H9 (cell line): ENCODE measurements at regions not wholly inside any gene's neighbourhood (a gene's known extent, or its start where the extent isn't known, plus 50 kb on each side); places are given as distances from the start of the nearest gene placed in this dataset.

ENCODE experiments used
- DNase-seq: peaks from one replicate; pipeline ENCODE4 v3.0.0-alpha.2; 2017
- H2AFZ ChIP-seq: one replicate; pipeline ENCODE4 v1.6.1; 2013; ENCODE audit warnings: mild to moderate bottlenecking, low read length, control low read depth, moderate library complexity
- H2AK5ac ChIP-seq: 2 replicates; pipeline ENCODE4 v1.6.1; 2013; ENCODE audit warnings: low read length, control low read depth, mixed read lengths; ENCODE audit not compliant: insufficient read length
- H2BK120ac ChIP-seq: one replicate; pipeline ENCODE4 v1.6.1; 2013; ENCODE audit warnings: low read depth, mild to moderate bottlenecking, low read length, control low read depth, inconsistent platforms; ENCODE audit not compliant: poor library complexity, severe bottlenecking
- H2BK12ac ChIP-seq: 2 replicates; pipeline ENCODE4 v1.6.1; 2013; ENCODE audit warnings: low read length, control low read depth, mixed read lengths, low read depth; ENCODE audit not compliant: insufficient read length
- H2BK15ac ChIP-seq: 2 replicates; pipeline ENCODE4 v1.6.1; 2013; ENCODE audit warnings: low read depth, low read length, control low read depth
- H2BK20ac ChIP-seq: one replicate; pipeline ENCODE4 v1.6.1; 2013; ENCODE audit warnings: low read depth, mild to moderate bottlenecking, low read length, control low read depth, inconsistent platforms; ENCODE audit not compliant: poor library complexity, severe bottlenecking
- H2BK5ac ChIP-seq: 2 replicates; pipeline ENCODE4 v1.6.1; 2013; ENCODE audit warnings: low read length, control low read depth, mixed read lengths; ENCODE audit not compliant: insufficient read length
- H3K14ac ChIP-seq: 2 replicates; pipeline ENCODE4 v1.6.1; 2013; ENCODE audit warnings: low read length, control low read depth; ENCODE audit not compliant: insufficient read depth
- H3K18ac ChIP-seq: 2 replicates; pipeline ENCODE4 v1.6.1; 2013; ENCODE audit warnings: low read depth, mild to moderate bottlenecking, mixed read lengths, low read length, control low read depth; ENCODE audit not compliant: insufficient read length
- H3K23ac ChIP-seq: 2 replicates; pipeline ENCODE4 v1.6.1; 2013; ENCODE audit warnings: low read length, control low read depth, mixed read lengths, low read depth; ENCODE audit not compliant: insufficient read length
- H3K23me2 ChIP-seq: 2 replicates; pipeline ENCODE4 v1.6.1; 2013; ENCODE audit warnings: low read depth, mild to moderate bottlenecking, mixed read lengths, low read length, control low read depth; ENCODE audit not compliant: insufficient read length, poor library complexity, severe bottlenecking
- H3K27ac ChIP-seq: 2 replicates; pipeline ENCODE4 v1.5.1; 2013; ENCODE audit warnings: low read length, control low read depth, mixed read lengths, low read depth; ENCODE audit not compliant: insufficient read length
- H3K27me3 ChIP-seq: 2 replicates; pipeline ENCODE4 v1.6.1; 2013; ENCODE audit warnings: low read length, control low read depth, inconsistent platforms; ENCODE audit not compliant: insufficient read depth
- H3K4ac ChIP-seq: 2 replicates; pipeline ENCODE4 v1.6.1; 2013; ENCODE audit warnings: low read depth, mild to moderate bottlenecking, control low read depth, inconsistent platforms, low read length, moderate library complexity
- H3K4me1 ChIP-seq: 2 replicates; pipeline ENCODE4 v1.6.1; 2013; ENCODE audit warnings: low read length, control low read depth, inconsistent platforms; ENCODE audit not compliant: insufficient read depth
- H3K4me2 ChIP-seq: 2 replicates; pipeline ENCODE4 v1.6.1; 2013; ENCODE audit warnings: low read length, control low read depth, mixed read lengths; ENCODE audit not compliant: insufficient read length, insufficient read depth
- H3K56ac ChIP-seq: 2 replicates; pipeline ENCODE4 v1.6.1; 2013; ENCODE audit warnings: low read depth, mild to moderate bottlenecking, mixed read lengths, low read length, control low read depth; ENCODE audit not compliant: insufficient read length
- H3K79me1 ChIP-seq: 2 replicates; pipeline ENCODE4 v1.6.1; 2013; ENCODE audit warnings: low read depth, mild to moderate bottlenecking, moderate library complexity, low read length, control low read depth, inconsistent platforms; ENCODE audit not compliant: insufficient read depth, poor library complexity, severe bottlenecking
- H3K79me2 ChIP-seq: 2 replicates; pipeline ENCODE4 v1.6.1; 2013; ENCODE audit warnings: low read length, control low read depth, inconsistent platforms; ENCODE audit not compliant: insufficient read depth
- H3K9ac ChIP-seq: 2 replicates; pipeline ENCODE4 v1.6.1; 2013; ENCODE audit warnings: low read length, control low read depth, mixed read lengths; ENCODE audit not compliant: insufficient read length; ENCODE audit errors: extremely low read depth
- H3K9me3 ChIP-seq: one replicate; pipeline ENCODE4 v1.6.1; 2013; ENCODE audit warnings: low read depth, low read length, inconsistent platforms; ENCODE audit not compliant: control insufficient read depth
- H3T11ph ChIP-seq: one replicate; pipeline ENCODE4 v1.6.1; 2013; ENCODE audit warnings: mild to moderate bottlenecking, low read length, control low read depth, inconsistent platforms
- H4K20me1 ChIP-seq: one replicate; pipeline ENCODE4 v1.6.1; 2013; ENCODE audit not compliant: control insufficient read depth, insufficient read length, insufficient read depth
- H4K5ac ChIP-seq: 2 replicates; pipeline ENCODE4 v1.6.1; 2013; ENCODE audit warnings: low read depth, mild to moderate bottlenecking, mixed read lengths, low read length, control low read depth; ENCODE audit not compliant: insufficient read length
- H4K8ac ChIP-seq: replicated peaks from 2 replicates; pipeline ENCODE4 v1.6.1; 2013; ENCODE audit warnings: low read length, control low read depth, mixed read lengths, low read depth; ENCODE audit not compliant: insufficient read length
- H4K91ac ChIP-seq: 2 replicates; pipeline ENCODE4 v1.6.1; 2013; ENCODE audit warnings: low read depth, mild to moderate bottlenecking, moderate library complexity, mixed read lengths, low read length, control low read depth; ENCODE audit not compliant: insufficient read length
- H3K27ac Mint-ChIP-seq, 3 experiments: 2 replicates in 2 of 3; 3 replicates in 1 of 3; pipeline ENCODE4 v1.8.0; 2020 to 2021; ENCODE audit warnings: mixed read lengths in 3 of 3, mild to moderate bottlenecking in 1 of 3, moderate library complexity in 1 of 3
- H3K27me3 Mint-ChIP-seq: 2 replicates; pipeline ENCODE4 v1.8.0; 2021; ENCODE audit warnings: low read depth, mild to moderate bottlenecking, moderate library complexity, mixed read lengths
- H3K36me3 Mint-ChIP-seq, 3 experiments: 2 replicates in 2 of 3; 3 replicates in 1 of 3; pipeline ENCODE4 v1.8.0; 2020 to 2021; ENCODE audit warnings: low read depth in 3 of 3, mixed read lengths in 3 of 3; ENCODE audit not compliant: insufficient read depth in 1 of 3
- H3K4me1 Mint-ChIP-seq, 2 experiments: 2 replicates each; pipeline ENCODE4 v1.8.0; 2020; ENCODE audit warnings: mixed read lengths in 2 of 2
- H3K4me3 Mint-ChIP-seq, 2 experiments: 2 replicates in 1 of 2; 3 replicates in 1 of 2; pipeline ENCODE4 v1.8.0; 2020 to 2021; ENCODE audit warnings: mild to moderate bottlenecking in 2 of 2, mixed read lengths in 2 of 2, moderate library complexity in 1 of 2
- H3K9me3 Mint-ChIP-seq, 2 experiments: 2 replicates in 1 of 2; 3 replicates in 1 of 2; pipeline ENCODE4 v1.8.0; 2020; ENCODE audit warnings: mild to moderate bottlenecking in 2 of 2, mixed read lengths in 2 of 2, moderate library complexity in 1 of 2
- CTCF ChIP-seq: fragments of 200-600 bp; sonication (generic); conservative IDR thresholded peaks from 3 replicates; pipeline ENCODE4 v1.8.0; 2021; ENCODE audit warnings: antibody characterized with exemption, mild to moderate bottlenecking
- WGBS: extraction: QIAGEN DNeasy Blood & Tissue Kit; methylation state at CpG from one replicate; pipeline ENCODE4 v1.1.7; 2013; ENCODE audit warnings: missing lambda C conversion rate, low lambda C conversion rate, mixed read lengths; ENCODE audit not compliant: insufficient read length; ENCODE audit errors: extremely low coverage; 5-methylcytosine and 5-hydroxymethylcytosine counted together

- peaks cover 3% of the 10 kb centered on the region for H3K4me1 ChIP-seq
- no peak overlapping the region for H2BK20ac ChIP-seq
- H2BK5ac ChIP-seq, result no peak overlapping the region
- H3K79me2 ChIP-seq, result no peaks in the 10 kb centered on the region
- H3K36me3 Mint-ChIP-seq, result no peaks in the 10 kb centered on the region
- H3K23me2 ChIP-seq, result no peaks in the 10 kb centered on the region
- H2BK15ac ChIP-seq, result no peak overlapping the region
- H3K9me3 ChIP-seq, result no peaks in the 10 kb centered on the region
- H3K27me3 Mint-ChIP-seq, result no peaks in the 10 kb centered on the region; the same call in 1 of the 2 replicates
- H3K14ac ChIP-seq, result no peak overlapping the region
- DNase-seq, result no peak
- H3K56ac ChIP-seq, result no peak overlapping the region
- no peak overlapping the region for H3T11ph ChIP-seq
- H3K27ac ChIP-seq, result no peak overlapping the region
- H2BK12ac ChIP-seq, result no peak overlapping the region
- H3K4me2 ChIP-seq, result no peak overlapping the region
- no peak overlapping the region for H4K5ac ChIP-seq
- no peak overlapping the region for H3K4me3 Mint-ChIP-seq
- WGBS, result no CpG with 5 or more reads among the region's 3 CpGs
- no peak overlapping the region for H2BK120ac ChIP-seq
- no peak overlapping the region for H3K4ac ChIP-seq
- no peak overlapping the region for H3K9ac ChIP-seq
- H4K8ac ChIP-seq, result no peak overlapping the region
- H3K9me3 Mint-ChIP-seq, result no peaks in the 10 kb centered on the region
- no peaks in the 10 kb centered on the region for H4K20me1 ChIP-seq
- no peak overlapping the region; a peak in 1 of 7 replicates for H3K27ac Mint-ChIP-seq
- no peak for TF ChIP-seq CTCF
- no peak overlapping the region for H2AFZ ChIP-seq
- H2AK5ac ChIP-seq, result no peak overlapping the region
- H3K23ac ChIP-seq, result no peak overlapping the region
- no peak overlapping the region for H4K91ac ChIP-seq
- no peaks in the 10 kb centered on the region for H3K27me3 ChIP-seq
- no peak overlapping the region for H3K18ac ChIP-seq
- no peaks in the 10 kb centered on the region for H3K79me1 ChIP-seq
- peaks cover 5 to 7% of the 10 kb centered on the region in 2 experiments for H3K4me1 Mint-ChIP-seq
These were observed 97.9 kb upstream of the NEDD9 start for GRCh38 chr6:11330413-11330760.
